Osteocyte (in vitro differentiated cells): ENCODE measurements at regions not wholly inside any gene's neighbourhood (a gene's known extent, or its start where the extent isn't known, plus 50 kb on each side); places are given as distances from the start of the nearest gene placed in this dataset.

ENCODE experiments used
- DNase-seq: peaks from one replicate; pipeline ENCODE4 v3.0.0; 2021; ENCODE audit warnings: mixed read lengths; ENCODE audit not compliant: unreplicated experiment; ENCODE audit errors: extremely low spot score
- H3K27ac Mint-ChIP-seq: one replicate; pipeline ENCODE4 v1.8.0; 2021; ENCODE audit warnings: mild to moderate bottlenecking, mixed read lengths; ENCODE audit not compliant: unreplicated experiment
- H3K27me3 Mint-ChIP-seq: one replicate; pipeline ENCODE4 v1.8.0; 2021; ENCODE audit warnings: mixed read lengths; ENCODE audit not compliant: unreplicated experiment
- H3K36me3 Mint-ChIP-seq: one replicate; pipeline ENCODE4 v1.8.0; 2021; ENCODE audit warnings: mixed read lengths; ENCODE audit not compliant: unreplicated experiment
- H3K4me1 Mint-ChIP-seq: one replicate; pipeline ENCODE4 v1.8.0; 2021; ENCODE audit warnings: mixed read lengths; ENCODE audit not compliant: unreplicated experiment
- H3K4me3 Mint-ChIP-seq: one replicate; pipeline ENCODE4 v1.8.0; 2021; ENCODE audit warnings: mild to moderate bottlenecking, moderate library complexity, mixed read lengths; ENCODE audit not compliant: unreplicated experiment
- H3K9me3 Mint-ChIP-seq: one replicate; pipeline ENCODE4 v1.8.0; 2021; ENCODE audit warnings: mixed read lengths; ENCODE audit not compliant: unreplicated experiment
- CTCF ChIP-seq: fragments of 200-600 bp; sonication (generic); IDR thresholded peaks from 2 replicates; pipeline ENCODE4 v1.5.0; 2021; ENCODE audit warnings: antibody characterized with exemption, mild to moderate bottlenecking, moderate library complexity

DNA sequence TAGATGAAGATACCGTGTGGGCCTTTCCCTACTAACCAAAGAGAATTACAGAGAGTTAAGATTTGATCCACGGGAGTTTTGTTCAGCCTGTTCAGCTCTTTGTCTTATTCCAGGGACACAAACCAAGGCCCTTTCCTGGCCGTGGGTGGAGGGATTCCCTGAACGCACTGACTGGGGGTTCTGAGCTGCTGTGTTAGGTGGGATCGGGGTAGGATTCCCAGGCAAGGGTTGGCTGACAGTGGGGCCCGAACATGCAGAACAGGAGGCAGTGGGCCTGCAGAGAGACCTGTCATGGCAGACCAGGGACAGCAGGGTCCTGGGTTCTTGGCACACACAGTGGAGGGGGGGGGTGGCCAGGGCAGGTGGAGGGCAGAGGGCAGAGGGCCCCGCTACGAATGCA, 89.5 kb upstream of the MKI67 start:
- Mint-ChIP-seq H3K4me3 (no peak overlapping the region), H3K27ac (no peak overlapping the region)

DNA sequence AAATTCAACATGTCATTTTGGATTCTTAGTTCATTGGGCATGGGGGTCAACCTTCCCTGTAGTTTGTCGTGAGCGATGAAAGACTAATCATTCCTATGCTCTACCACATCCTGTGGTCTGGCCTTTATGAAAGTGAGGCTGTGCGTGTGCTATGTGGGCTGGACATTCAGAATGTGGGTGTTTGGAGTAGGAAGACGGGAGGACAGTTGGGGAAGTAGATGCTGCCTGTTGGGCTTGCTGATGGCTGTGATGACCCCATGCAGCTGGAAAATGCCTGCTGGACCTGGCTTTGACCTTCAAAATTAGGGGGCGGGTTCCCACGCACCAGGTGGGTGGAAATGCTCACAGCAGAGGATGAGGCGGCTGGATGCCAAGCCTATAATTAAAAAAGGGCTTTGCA, 90.9 kb upstream of the MKI67 start:
- no peak for TF ChIP-seq CTCF
- Mint-ChIP-seq H3K27me3 (no peaks in the 10 kb centered on the region), H3K4me3 (no peak overlapping the region), H3K4me1 (no peaks in the 10 kb centered on the region), H3K9me3 (no peaks in the 10 kb centered on the region), H3K36me3 (no peaks in the 10 kb centered on the region), H3K27ac (no peak overlapping the region)
- DNase-seq: no peak

More for the DNA sequence above, 89.5 kb upstream of the MKI67 start:
- no peaks in the 10 kb centered on the region for H3K9me3 Mint-ChIP-seq
- TF ChIP-seq CTCF: no peak
- peaks cover 4% of the 10 kb centered on the region for H3K4me1 Mint-ChIP-seq
- no peaks in the 10 kb centered on the region for H3K36me3 Mint-ChIP-seq
- H3K27me3 Mint-ChIP-seq: no peaks in the 10 kb centered on the region
- DNase-seq: no peak

- no peak overlapping the region for H3K27ac Mint-ChIP-seq
- no peaks in the 10 kb centered on the region for H3K27me3 Mint-ChIP-seq
- DNase-seq: no peak
- H3K4me3 Mint-ChIP-seq: no peak overlapping the region
- TF ChIP-seq CTCF: no peak
- H3K36me3 Mint-ChIP-seq: no peaks in the 10 kb centered on the region
- no peaks in the 10 kb centered on the region for H3K4me1 Mint-ChIP-seq
- no peaks in the 10 kb centered on the region for H3K9me3 Mint-ChIP-seq
Measured at GRCh38 chr10:128218161-128218560, 91.9 kb upstream of the MKI67 start.

DNA sequence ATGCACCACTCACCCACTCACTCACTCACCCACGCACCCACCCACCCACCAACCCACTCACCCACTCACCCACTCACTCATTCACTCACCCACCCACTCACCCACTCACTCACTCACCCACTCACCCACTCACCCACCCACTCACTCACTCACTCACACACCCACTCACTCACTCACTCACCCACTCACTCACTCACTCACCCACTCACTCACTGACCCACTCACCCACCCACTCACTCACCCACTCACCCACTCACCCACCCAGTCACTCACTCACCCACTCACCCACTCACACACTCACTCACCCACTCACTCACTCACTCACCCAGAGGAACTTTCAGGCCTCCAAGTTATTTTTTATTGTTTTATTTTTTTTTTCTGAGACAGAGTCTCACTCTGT, 93.1 kb upstream of the MKI67 start:
- TF ChIP-seq CTCF: no peak

DNA sequence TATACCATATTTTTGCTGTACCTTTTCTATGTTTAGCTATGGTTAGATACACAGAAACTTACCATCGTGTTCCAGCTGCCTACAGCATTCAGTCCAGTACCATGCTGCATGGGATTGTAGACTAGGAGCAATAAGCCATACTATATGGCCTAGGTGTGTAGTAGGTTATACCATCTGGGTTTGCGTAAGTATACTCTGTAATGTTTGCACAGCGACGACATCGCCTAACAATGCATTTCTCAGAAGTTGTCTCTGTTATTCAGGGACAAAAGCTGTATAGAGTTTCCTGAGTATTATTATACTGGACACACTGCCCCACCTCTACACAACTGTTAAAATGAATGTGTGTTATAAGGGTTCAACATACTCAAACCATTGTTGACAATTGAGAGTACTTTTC, 93.8 kb upstream of the MKI67 start:
- DNase-seq: no peak
- Mint-ChIP-seq H3K36me3 (no peaks in the 10 kb centered on the region), H3K4me3 (no peak overlapping the region), H3K4me1 (no peaks in the 10 kb centered on the region), H3K27me3 (no peaks in the 10 kb centered on the region), H3K27ac (no peak overlapping the region), H3K9me3 (no peaks in the 10 kb centered on the region)
- TF ChIP-seq CTCF: no peak

More for the DNA sequence above, 93.1 kb upstream of the MKI67 start:
- DNase-seq: no peak
- Mint-ChIP-seq H3K36me3 (no peaks in the 10 kb centered on the region), H3K27me3 (no peaks in the 10 kb centered on the region), H3K27ac (no peak overlapping the region), H3K4me3 (no peak overlapping the region), H3K4me1 (no peaks in the 10 kb centered on the region), H3K9me3 (no peaks in the 10 kb centered on the region)
